HK-2 (cell line): ENCODE measurements at regions not wholly inside any gene's neighbourhood (a gene's known extent, or its start where the extent isn't known, plus 50 kb on each side); places are given as distances from the start of the nearest gene placed in this dataset.
A peak's percentile ranks its signal among the peaks of the same experiment; 100 is the strongest.
"Not testable (repeated sequence)": the region's sequence is repeated elsewhere in the genome, so short reads cannot be mapped to it uniquely, and the experiment has no call there.

ENCODE experiments used
- DNase-seq: peaks from one replicate; pipeline ENCODE4 v3.0.0-alpha.2; 2018; ENCODE audit not compliant: unreplicated experiment

- DNase-seq, result no peak
Measured at GRCh38 chr6:27161115-27161514, 86.4 kb upstream of the PRSS16 start.

GRCh38 chr6:27161603-27161945 is 85.9 kb upstream of the PRSS16 start:
- DNase-seq, result no peak

DNA sequence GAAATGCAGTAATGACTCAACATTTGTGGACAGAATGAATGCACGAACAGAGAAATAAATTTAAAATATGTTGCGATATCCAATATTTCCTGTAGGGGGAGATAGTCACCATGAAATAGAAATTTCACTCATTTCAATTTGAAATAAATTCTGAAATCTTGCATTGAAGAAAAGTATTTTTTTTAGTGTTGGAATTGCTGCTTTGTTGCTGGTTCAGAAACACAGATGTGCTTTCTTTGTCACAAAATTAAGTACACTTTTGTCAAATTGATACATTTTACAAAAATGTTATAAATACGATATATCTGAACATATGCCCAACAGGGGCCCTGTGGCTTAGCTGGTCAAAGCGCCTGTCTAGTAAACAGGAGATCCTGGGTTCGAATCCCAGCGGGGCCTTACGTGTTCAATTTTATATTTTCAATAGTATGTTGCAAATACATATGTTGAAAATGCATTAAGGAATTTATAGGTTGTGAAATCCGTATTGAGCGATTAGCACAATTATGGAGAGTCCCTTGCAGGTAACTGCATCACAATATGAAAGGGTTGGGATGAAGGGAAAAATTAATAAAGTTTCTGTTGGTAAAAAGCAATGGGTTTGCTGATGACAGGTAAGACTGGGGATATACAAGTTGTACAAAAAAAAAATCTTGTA is 85.4 kb upstream of the PRSS16 start:
- DNase-seq, result peak; percentile 35

GRCh38 chr6:27163834-27164233 is 83.7 kb upstream of the PRSS16 start:
- no peak for DNase-seq

DNA sequence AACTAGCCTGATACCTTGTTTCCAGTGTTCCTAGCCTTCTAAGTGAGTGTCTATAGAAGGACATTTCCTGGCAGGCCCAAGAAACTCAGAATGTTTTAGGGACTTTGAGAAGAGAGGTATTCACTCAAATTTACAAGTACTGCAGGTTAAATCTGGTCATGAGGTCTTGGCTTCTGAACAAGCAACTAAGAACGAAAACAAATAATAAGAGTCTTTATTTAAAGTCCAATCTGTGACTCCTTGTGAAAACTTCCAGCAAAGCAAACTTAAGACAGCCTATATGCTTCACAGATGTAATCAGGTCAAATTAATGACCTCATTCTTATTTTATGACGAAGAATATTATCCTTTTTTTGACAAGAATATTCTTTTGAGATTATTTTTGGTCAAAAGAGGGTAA is 79.4 kb upstream of the PRSS16 start:
- no peak for DNase-seq

DNA sequence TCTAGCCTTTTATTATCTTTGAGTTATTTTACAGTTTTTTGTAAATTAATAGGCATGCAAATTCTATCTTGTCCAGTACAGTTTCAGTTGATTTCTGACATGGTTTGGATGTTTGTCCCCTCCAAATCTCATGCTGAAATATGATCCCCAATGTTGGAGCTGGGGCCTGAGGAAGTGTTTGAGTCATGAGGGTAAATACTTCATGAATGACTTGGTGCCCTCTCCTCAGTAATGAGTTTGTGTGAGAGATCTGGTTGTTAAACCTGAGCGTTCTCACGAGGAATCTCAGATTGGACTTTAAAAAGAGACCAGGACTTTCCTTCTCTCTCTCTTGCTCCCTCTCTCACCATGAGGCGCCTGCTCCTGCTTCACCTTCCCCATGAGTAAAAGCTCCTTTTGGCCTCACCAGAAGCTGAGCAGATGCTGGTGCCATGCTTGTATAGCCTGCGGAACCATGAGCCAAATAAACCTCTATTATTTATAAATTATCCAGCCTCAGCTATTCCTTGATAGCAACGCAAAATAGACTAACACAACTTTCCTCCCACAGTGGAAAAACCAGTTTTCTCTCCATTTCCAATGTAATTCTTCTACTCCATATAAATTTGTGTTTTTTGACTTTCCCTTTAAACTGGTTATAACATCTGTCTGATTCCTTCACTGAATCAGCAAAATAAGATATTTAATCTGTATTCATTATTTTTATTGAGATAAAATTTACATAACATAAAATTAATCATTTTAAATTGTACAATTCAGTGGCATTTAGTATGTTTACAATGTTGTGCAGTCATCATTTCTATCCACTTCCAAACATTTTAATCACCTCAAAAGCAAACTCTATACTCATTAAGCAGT is 78.7 kb upstream of the PRSS16 start:
- no peak for DNase-seq

- DNase-seq, result not testable (repeated sequence)
Measured at GRCh38 chr6:27172524-27173231, 74.8 kb upstream of the PRSS16 start.

DNA sequence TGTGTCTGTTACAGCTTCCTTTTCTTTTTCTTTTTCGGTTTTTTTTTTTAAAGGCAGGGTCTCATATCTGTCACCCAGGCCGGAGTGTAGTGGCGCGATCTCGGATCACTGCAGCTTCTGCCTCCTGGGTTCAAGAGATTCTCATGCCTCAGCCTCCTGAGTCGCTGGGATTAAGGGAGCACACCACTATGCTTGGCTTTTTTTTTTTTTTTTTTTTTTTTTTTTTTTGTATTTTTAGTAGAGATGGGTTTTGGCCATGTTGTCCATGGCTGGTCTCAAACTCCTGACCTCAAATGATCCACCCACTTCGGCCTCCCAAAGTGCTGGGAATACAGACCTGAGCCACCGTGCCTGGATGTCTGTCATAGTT is 74.3 kb upstream of the PRSS16 start:
- not testable (repeated sequence) for DNase-seq

- no peak for DNase-seq
Measured at GRCh38 chr6:27174958-27175357, 72.5 kb upstream of the PRSS16 start.

- DNase-seq, result no peak
Measured at GRCh38 chr6:27176096-27176495, 71.4 kb upstream of the PRSS16 start.

GRCh38 chr6:27176523-27177484 is 70.7 kb upstream of the PRSS16 start:
- DNase-seq, result peak; percentile 55

DNA sequence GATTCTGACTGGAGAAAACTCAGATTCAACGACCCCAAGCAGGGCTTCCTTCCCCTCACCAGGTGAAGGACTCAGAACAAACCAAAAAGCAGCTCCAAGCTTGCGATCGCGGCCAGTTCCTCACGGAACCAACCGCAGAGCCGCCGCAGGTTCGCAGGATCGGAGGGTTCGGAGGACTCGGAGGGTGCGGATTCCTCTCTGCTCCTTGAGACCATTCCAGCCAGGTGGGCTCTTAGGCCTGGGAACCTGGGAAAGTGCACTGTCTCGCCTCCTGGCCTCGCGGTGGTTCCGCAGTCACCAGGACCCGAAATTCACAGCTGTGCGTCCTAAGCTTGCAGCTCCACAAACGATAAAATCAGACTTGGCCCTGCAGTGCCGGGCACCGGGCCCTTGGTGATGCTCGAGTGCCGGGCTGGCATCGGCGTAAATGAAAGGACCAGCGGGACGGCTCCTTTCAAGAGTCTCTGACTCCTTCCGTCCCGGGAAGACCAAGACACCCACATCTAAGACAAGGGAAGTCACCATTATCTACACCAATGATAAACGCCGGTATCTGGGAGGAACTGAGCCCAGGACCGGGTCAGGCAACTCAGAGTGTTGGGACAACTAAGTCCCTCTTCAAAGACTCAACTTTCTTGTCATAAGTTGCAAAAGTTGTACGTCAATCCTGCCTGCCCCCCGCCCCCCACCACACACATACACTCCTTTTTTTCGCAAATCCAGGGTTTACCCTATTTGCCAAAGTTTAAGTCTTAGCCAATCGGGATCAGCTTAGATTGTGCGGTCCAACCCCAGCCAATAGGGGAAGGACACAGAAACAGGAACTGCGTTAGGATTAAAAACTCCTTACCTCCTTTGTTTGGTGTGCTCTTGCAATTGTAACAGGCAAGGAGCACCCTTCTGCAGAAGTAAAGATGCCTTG is 69.8 kb upstream of the PRSS16 start:
- peak; percentile 87 for DNase-seq

- DNase-seq, result peak; percentile 37
Measured at GRCh38 chr6:27178407-27178730, 69.1 kb upstream of the PRSS16 start.

- DNase-seq, result no peak
Measured at GRCh38 chr6:27178860-27179259, 68.6 kb upstream of the PRSS16 start.

DNA sequence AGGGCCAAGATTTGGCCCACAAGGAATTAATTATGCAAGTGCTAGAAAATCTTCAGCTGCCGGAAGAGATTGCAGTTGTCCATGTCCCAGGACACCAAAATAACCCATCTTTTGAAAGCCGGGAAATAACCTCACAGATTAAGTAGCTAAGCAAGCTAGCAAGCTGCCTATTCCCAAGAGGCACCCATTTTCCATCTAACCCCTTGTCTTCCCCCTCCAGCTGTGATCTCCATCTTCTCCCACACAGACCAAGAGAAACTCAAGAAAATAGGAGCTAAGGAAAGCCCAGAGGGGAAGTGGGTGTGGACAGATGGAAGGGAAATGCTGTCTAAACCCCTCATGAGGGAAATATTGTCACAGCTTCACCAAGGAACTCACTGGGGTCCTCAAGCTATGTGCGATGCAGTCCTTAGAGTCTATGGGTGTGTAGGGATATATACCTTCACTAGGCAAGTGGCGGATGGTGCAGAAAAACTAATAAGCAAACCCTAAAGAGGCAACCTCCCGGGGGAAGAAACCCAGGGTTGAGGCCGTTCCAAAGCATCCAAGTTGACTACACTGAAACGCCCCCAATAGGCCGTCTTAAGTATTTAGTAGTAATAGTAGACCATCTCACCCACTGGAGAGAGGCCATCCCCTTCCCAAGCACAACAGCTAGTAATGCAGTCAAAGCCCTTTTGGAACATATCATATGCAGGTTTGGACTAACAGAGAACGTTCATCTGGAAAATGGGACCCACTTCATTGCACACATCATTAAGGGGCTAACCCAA is 64.3 kb upstream of the PRSS16 start:
- DNase-seq, result no peak

GRCh38 chr6:27187231-27188060 is 60.1 kb upstream of the PRSS16 start:
- no peak for DNase-seq

DNA sequence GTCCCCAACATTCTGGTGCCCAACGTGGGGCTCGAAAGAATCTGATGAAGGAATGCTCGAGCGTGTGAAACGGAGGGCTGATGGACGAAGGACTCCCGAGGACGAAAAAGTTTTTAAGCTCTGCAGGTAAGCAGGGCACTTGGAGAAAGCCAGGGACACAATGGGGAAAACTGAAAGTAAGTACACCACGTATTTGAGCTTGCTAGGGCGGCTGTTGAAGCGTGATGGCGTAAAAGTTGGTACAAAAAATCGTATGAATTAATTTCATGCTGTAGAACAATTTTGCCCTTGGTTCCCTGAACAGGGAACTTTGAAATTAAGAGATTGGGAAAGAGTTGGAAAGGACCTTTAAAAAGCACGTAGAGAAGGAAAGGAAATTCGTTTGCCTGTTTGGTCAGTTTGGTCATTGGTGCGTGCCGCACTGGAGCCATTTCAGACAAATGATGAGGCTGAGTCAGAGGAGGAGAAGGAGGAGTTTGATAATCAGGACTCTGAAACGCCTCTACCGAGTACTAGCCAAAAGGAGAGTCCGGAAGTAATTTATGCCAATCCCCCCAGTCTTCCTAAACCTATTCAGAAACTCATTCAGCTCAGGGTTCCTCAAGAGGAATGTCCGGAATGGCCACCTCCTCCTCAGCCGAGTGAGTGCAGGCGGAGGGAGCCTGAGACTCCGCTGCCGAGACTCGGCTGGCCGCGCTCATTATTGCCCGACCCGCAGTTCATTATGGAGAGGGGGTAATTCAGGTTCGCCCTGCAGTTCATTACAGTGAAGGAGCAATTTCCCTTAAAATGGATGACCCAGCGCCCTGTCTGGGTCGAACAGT is 59.2 kb upstream of the PRSS16 start:
- peak; percentile 62 for DNase-seq

DNA sequence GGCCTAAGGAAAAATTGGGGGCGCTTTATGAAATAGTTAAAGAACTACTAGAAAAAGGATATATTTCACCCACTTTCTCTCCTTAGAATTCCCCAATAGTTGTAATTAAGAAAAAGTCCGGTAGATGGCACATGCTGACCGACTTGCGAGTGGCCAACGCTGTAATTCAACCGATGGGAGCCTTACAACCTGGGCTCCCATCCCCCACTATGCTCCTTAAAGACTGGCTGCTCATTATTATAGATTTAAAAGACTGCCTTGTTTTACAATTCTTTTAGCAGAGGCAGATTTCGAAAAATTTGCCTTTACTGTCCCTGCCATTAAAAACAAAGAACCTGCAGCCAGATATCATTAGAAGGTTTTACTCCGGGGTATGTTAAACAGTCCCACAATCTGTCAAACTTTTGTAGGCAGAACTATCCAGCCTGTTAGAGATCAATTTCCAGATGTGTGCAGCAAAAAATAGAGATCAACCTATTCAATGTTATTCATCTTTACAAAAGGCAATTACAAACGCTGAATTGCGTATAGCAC is 58.5 kb upstream of the PRSS16 start:
- DNase-seq, result no peak
